Karpas-422 (cell line): ENCODE measurements at regions not wholly inside any gene's neighbourhood (a gene's known extent, or its start where the extent isn't known, plus 50 kb on each side); places are given as distances from the start of the nearest gene placed in this dataset.

Experiments
- DNase-seq: peaks from one replicate; pipeline ENCODE4 v3.0.0-alpha.2; 2015
- H2AFZ ChIP-seq: fragments of 200-600 bp; sonication (generic); 2 replicates; pipeline ENCODE4 v1.6.1; 2014; ENCODE audit warnings: antibody characterized with exemption, low read length, mixed read lengths
- H3K27ac ChIP-seq: fragments of 200-600 bp; sonication (generic); 2 replicates; pipeline ENCODE4 v1.5.1; 2014; ENCODE audit warnings: mild to moderate bottlenecking, low read length, moderate library complexity
- H3K27me3 ChIP-seq: fragments of 200-600 bp; sonication (generic); 2 replicates; pipeline ENCODE4 v1.6.1; 2014; ENCODE audit warnings: low read length, mixed read lengths
- H3K36me3 ChIP-seq: fragments of 200-600 bp; sonication (generic); 2 replicates; pipeline ENCODE4 v1.6.1; 2014; ENCODE audit warnings: low read length, mixed read lengths; ENCODE audit not compliant: insufficient read depth
- H3K4me1 ChIP-seq: fragments of 200-600 bp; sonication (generic); 2 replicates; pipeline ENCODE4 v1.6.1; 2014; ENCODE audit warnings: mild to moderate bottlenecking, low read length, mixed read lengths
- H3K4me2 ChIP-seq: fragments of 200-600 bp; sonication (generic); 2 replicates; pipeline ENCODE4 v1.6.1; 2014; ENCODE audit warnings: low read length, low read depth, mild to moderate bottlenecking; ENCODE audit not compliant: poor library complexity, severe bottlenecking
- H3K4me3 ChIP-seq: fragments of 200-600 bp; sonication (generic); 2 replicates; pipeline ENCODE4 v1.5.1; 2014; ENCODE audit warnings: mild to moderate bottlenecking, antibody characterized with exemption, low read length, mixed read lengths
- H3K79me2 ChIP-seq: fragments of 200-600 bp; sonication (generic); 2 replicates; pipeline ENCODE4 v1.6.1; 2014; ENCODE audit warnings: mild to moderate bottlenecking, low read length, mixed read lengths
- H3K9ac ChIP-seq: fragments of 200-600 bp; sonication (generic); 2 replicates; pipeline ENCODE4 v1.6.0; 2014; ENCODE audit warnings: low read length
- H3K9me2 ChIP-seq: fragments of 200-600 bp; sonication (generic), shearing (Covaris generic); replicated peaks from 2 replicates; pipeline ENCODE4 v1.6.0; 2014; ENCODE audit warnings: mild to moderate bottlenecking, low read length, moderate library complexity; ENCODE audit not compliant: insufficient read depth
- H3K9me3 ChIP-seq: fragments of 300-700, 200-600 bp; sonication (generic); 2 replicates; pipeline ENCODE4 v1.6.1; 2014; ENCODE audit warnings: low read length, mixed read lengths
- H4K20me1 ChIP-seq: fragments of 200-600 bp; sonication (generic); 2 replicates; pipeline ENCODE4 v1.6.1; 2014; ENCODE audit warnings: mild to moderate bottlenecking, antibody characterized with exemption, low read length, low read depth; ENCODE audit not compliant: insufficient read depth

DNA sequence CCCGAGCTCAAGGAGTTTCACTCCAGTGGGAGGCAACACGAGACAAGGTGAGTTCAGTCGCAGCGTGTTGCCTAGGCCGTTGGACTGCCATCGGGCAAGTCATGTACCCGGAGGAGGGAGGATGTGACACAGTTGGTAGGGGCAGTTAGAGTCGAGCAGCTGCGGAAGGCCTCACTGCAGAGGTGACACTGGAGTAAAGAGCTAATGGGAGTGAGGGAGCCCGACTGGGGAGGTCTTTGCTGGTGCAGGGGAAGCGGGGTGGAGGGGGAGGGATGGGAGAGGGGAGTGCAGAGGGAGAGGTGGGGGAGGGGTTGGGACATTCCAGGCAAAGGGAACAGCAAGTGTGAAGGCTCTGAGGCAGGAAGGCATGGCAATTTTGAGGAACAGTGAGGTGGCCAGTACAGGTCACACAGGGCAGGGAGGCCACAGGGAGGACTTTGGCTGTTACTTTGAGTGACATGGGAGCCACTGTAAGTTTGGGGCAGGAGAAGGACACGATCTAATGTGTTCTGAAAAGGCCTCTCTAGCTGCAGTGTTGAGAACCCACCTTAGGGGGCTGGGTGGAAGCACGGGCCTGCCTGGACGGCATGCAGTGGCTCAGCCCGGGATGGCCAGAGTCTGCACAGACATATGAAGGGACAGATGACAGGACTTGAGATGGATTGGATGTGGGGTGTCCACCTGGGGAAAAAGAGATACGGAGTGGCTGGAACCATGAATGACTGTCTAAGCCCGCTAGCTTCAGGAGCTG is 61.1 kb downstream of the KCNF1 start:
- H3K4me3 ChIP-seq, result no peak overlapping the region

DNA sequence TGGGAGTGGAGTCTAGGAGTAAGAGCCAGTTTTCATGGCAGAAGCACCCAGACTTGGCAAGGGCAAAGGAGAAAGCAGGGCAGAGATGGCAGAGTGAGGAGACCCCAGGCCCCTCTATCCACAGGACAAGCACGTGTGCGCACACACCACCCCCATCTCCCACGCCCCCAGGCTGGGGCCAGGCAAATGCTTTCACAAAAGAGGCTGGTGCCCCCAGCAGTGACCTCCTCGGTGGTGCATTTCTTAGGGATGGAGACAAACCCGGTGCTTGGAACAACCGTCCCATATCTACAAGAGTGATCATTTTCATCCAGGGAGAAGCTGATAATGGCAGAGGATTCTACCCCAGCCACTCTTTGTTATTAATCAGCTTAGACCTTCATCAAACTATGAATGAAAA is 62.0 kb downstream of the KCNF1 start:
- no peaks in the 10 kb centered on the region for H3K36me3 ChIP-seq
- H3K9ac ChIP-seq, result no peak overlapping the region
- H2AFZ ChIP-seq, result no peak overlapping the region
- no peak for DNase-seq
- H3K9me3 ChIP-seq, result no peaks in the 10 kb centered on the region
- H4K20me1 ChIP-seq, result no peaks in the 10 kb centered on the region
- H3K4me2 ChIP-seq, result no peak overlapping the region
- no peak overlapping the region for H3K4me3 ChIP-seq
- no peaks in the 10 kb centered on the region for H3K4me1 ChIP-seq
- no peaks in the 10 kb centered on the region for H3K79me2 ChIP-seq
- H3K27me3 ChIP-seq, result no peaks in the 10 kb centered on the region
- no peaks in the 10 kb centered on the region for H3K9me2 ChIP-seq
- H3K27ac ChIP-seq, result no peak overlapping the region

More for the DNA sequence above, 61.1 kb downstream of the KCNF1 start:
- no peaks in the 10 kb centered on the region for H3K36me3 ChIP-seq
- H3K4me1 ChIP-seq, result no peaks in the 10 kb centered on the region
- H3K9me2 ChIP-seq, result no peaks in the 10 kb centered on the region
- H2AFZ ChIP-seq, result no peak overlapping the region
- H4K20me1 ChIP-seq, result no peaks in the 10 kb centered on the region
- no peaks in the 10 kb centered on the region for H3K79me2 ChIP-seq
- no peak overlapping the region for H3K4me2 ChIP-seq
- no peak overlapping the region for H3K9ac ChIP-seq
- DNase-seq, result no peak
- H3K27me3 ChIP-seq, result no peaks in the 10 kb centered on the region
- H3K9me3 ChIP-seq, result no peaks in the 10 kb centered on the region
- no peak overlapping the region for H3K27ac ChIP-seq

DNA sequence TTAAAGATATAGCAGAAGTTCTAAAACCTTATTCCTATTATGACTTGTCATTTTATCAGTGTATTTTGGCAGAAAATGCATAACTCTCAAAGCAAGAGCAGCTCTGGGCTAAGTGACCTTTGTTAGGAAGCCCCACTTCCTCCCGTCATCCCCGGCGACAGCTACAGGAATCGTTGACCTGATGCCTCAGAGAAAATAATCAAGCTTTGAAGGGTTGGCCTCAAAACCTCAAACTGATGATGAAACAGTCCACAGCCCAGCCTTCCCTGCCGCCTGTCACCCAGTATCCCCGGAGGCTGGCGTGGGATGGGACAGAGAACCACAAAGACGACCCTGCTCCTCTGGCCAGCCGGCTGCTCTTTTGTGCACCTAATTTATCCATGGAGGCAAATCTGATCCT is 65.3 kb downstream of the KCNF1 start:
- Histone ChIP-seq H3K27ac (no peak overlapping the region), H3K79me2 (no peaks in the 10 kb centered on the region), H2AFZ (no peak overlapping the region), H3K36me3 (no peaks in the 10 kb centered on the region), H3K9me2 (no peaks in the 10 kb centered on the region), H3K4me2 (no peak overlapping the region), H4K20me1 (no peaks in the 10 kb centered on the region), H3K4me3 (no peak overlapping the region), H3K4me1 (no peaks in the 10 kb centered on the region), H3K27me3 (no peaks in the 10 kb centered on the region), H3K9me3 (no peaks in the 10 kb centered on the region), H3K9ac (no peak overlapping the region)
- DNase-seq, result no peak

DNA sequence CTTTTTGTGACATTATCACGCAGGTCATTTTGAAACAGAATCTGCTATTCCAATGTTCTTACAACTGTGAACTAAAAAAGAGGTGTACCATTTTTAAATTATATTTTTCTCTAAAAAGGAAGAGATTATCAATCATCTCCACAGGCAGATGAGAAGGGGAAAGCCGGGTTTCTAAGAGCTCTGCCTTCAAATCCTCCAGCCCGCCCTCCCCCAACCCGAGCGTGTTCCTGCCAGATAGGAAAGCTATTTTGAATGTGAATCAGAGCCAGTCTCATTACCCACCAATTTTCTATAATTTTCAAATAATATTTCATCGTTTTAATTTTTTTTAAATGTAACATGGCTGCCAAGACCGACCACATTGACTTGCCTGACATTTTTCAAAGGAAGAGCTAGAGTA is 65.9 kb downstream of the KCNF1 start:
- H3K4me2 ChIP-seq, result no peak overlapping the region
- no peak overlapping the region for H3K9ac ChIP-seq
- no peaks in the 10 kb centered on the region for H3K9me3 ChIP-seq
- no peaks in the 10 kb centered on the region for H4K20me1 ChIP-seq
- no peaks in the 10 kb centered on the region for H3K27me3 ChIP-seq
- no peak for DNase-seq
- no peaks in the 10 kb centered on the region for H3K36me3 ChIP-seq
- H3K79me2 ChIP-seq, result no peaks in the 10 kb centered on the region
- H3K27ac ChIP-seq, result no peak overlapping the region
- no peaks in the 10 kb centered on the region for H3K4me1 ChIP-seq
- no peak overlapping the region for H2AFZ ChIP-seq
- no peaks in the 10 kb centered on the region for H3K9me2 ChIP-seq
- no peak overlapping the region for H3K4me3 ChIP-seq

DNA sequence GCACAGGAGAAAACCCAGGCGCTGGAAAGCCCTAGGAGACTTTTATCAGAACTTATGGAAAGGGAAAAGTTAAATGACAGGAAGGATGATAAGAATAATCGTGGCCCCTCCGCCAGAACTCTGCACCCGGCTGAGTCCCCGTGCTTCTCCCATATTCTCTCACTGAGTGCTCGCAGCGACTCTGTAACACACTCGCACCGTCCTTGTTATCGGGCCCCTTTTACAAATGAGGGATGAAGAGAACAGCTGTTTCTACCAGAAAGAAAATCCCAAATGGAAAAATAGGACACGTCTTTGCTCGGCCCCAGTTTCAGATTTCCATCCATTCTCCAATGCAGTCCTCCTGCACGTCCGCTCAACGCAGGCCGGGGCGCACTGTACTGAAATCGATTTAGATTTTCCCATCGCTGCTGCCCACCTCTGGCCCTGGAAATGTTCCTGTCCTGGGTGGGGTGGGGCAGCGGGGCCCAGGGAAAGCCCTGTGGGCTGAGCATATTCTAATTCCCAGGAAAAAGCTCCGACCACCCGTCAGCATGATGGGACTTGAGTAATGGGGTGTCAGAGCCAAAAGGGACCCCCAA is 66.4 kb downstream of the KCNF1 start:
- Histone ChIP-seq H4K20me1 (no peaks in the 10 kb centered on the region), H3K36me3 (no peaks in the 10 kb centered on the region), H3K9ac (no peak overlapping the region), H3K79me2 (no peaks in the 10 kb centered on the region), H3K4me3 (no peak overlapping the region), H2AFZ (no peak overlapping the region), H3K27ac (no peak overlapping the region), H3K4me2 (no peak overlapping the region), H3K9me2 (no peaks in the 10 kb centered on the region), H3K9me3 (no peaks in the 10 kb centered on the region), H3K27me3 (no peaks in the 10 kb centered on the region), H3K4me1 (no peaks in the 10 kb centered on the region)
- DNase-seq, result no peak

DNA sequence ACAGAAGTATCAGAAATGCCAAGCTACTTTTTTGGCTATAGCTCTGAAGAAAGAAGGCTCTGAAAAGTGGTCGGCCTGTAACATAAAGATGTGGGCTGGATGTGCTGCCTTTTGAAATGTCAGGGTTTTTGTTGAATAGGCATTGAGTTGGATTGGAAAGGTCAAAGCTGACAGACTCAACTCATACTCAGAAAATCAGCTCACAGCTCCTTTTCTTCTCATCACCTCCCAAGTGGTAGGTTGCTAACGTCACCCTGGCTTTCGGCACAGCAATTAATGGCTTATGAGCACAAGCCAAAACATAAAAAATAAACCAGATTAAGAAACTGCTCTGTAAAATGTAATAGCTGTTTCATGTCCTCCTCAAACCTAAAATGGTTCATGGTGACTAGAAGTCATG is 68.3 kb downstream of the KCNF1 start:
- no peaks in the 10 kb centered on the region for H3K9me3 ChIP-seq
- no peaks in the 10 kb centered on the region for H3K4me1 ChIP-seq
- no peak overlapping the region for H3K4me3 ChIP-seq
- no peak overlapping the region for H2AFZ ChIP-seq
- DNase-seq, result no peak
- no peak overlapping the region for H3K27ac ChIP-seq
- H3K79me2 ChIP-seq, result no peaks in the 10 kb centered on the region
- no peaks in the 10 kb centered on the region for H4K20me1 ChIP-seq
- H3K9me2 ChIP-seq, result no peaks in the 10 kb centered on the region
- H3K9ac ChIP-seq, result no peak overlapping the region
- H3K4me2 ChIP-seq, result no peak overlapping the region
- no peaks in the 10 kb centered on the region for H3K27me3 ChIP-seq
- H3K36me3 ChIP-seq, result no peaks in the 10 kb centered on the region

DNA sequence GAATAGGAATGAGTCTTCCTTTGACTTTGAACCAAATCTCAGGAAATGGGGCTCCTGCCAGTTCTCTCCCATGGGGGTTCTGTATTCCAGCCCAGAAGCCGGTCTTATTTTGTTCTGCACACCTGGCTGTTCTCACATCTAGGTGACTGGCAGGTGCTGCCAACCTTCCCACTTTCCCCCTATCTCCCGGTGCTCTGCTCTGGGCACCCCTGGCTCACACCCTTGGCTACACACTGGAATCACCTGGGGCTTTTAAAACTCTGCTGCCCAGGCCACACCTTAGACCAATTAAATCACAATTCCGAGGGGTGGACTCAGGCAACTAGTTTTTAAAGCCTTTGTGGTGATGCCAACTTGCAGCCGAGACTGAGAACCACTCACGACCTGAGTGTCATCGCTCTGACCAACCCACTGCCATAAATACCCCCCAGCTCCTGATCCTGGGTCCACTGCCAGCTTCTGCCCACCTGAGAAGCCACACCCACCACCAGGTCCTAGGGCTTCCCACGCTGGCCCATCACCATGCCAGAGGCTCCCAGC is 69.2 kb downstream of the KCNF1 start:
- no peak for DNase-seq
- Histone ChIP-seq H3K9ac (no peak overlapping the region), H3K79me2 (no peaks in the 10 kb centered on the region), H3K27ac (no peak overlapping the region), H3K4me1 (no peaks in the 10 kb centered on the region), H3K9me2 (no peaks in the 10 kb centered on the region), H3K4me3 (no peak overlapping the region), H2AFZ (no peak overlapping the region), H3K27me3 (no peaks in the 10 kb centered on the region), H3K9me3 (no peaks in the 10 kb centered on the region), H3K36me3 (no peaks in the 10 kb centered on the region), H4K20me1 (no peaks in the 10 kb centered on the region), H3K4me2 (no peak overlapping the region)

DNA sequence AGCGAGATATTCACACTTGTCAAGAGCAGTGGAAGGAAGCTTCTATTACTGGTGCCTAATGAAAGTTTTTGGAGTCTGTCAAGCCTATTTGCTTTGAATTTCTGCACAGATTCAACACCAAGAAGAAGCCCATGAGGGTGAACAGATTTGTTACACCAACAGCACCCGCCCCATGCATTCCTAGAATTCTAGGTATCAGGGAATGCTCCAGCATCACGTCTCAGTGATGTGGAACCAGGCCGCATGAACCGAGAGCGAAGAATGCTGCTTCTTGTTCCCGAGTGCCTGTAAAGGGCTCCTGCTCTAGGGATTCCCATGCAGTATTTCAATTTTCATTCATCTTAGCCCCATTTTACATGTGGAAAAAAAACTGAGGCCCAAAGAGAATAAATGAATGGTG is 69.7 kb downstream of the KCNF1 start:
- no peak overlapping the region for H3K9ac ChIP-seq
- no peaks in the 10 kb centered on the region for H3K36me3 ChIP-seq
- H3K9me2 ChIP-seq, result no peaks in the 10 kb centered on the region
- H3K4me3 ChIP-seq, result no peak overlapping the region
- no peak overlapping the region for H3K4me2 ChIP-seq
- DNase-seq, result no peak
- H3K9me3 ChIP-seq, result no peaks in the 10 kb centered on the region
- no peaks in the 10 kb centered on the region for H3K27me3 ChIP-seq
- H4K20me1 ChIP-seq, result no peaks in the 10 kb centered on the region
- H3K4me1 ChIP-seq, result no peaks in the 10 kb centered on the region
- H2AFZ ChIP-seq, result no peak overlapping the region
- H3K27ac ChIP-seq, result no peak overlapping the region
- no peaks in the 10 kb centered on the region for H3K79me2 ChIP-seq
